ENCODE measurements at regions not wholly inside any gene's neighbourhood (a gene's known extent, or its start where the extent isn't known, plus 50 kb on each side); places are given as distances from the start of the nearest gene placed in this dataset.

- H3K27me3 ChIP-seq (ENCODE audit: insufficient read depth): no peaks in the 10 kb centered on the region
- Mint-ChIP-seq H3K27ac (no peak overlapping the region), H3K4me3 (no peak overlapping the region), H3K4me1 (no peaks in the 10 kb centered on the region), H3K27me3 (ENCODE audit: insufficient read depth, low read depth, poor library complexity) (no peaks in the 10 kb centered on the region), H3K36me3 (ENCODE audit: low read depth) (no peaks in the 10 kb centered on the region; the same call in 2 of the 3 replicates), H3K9me3 (peaks cover 3% of the 10 kb centered on the region; the same call in 1 of the 3 replicates)
- no peaks in the 10 kb centered on the region for H3K36me3 ChIP-seq (ENCODE audit: insufficient read depth)
- no peaks in the 10 kb centered on the region for H3F3A ChIP-seq (replicated peaks; ENCODE audit: low read depth)
- no peak overlapping the region for H3K4me2 ChIP-seq
- no peaks in the 10 kb centered on the region for H4K20me1 ChIP-seq (replicated peaks; ENCODE audit: insufficient read depth)
- 0 out of 2 replicates have a peak overlapping the region, but pooled peaks have one; percentile 25 for H2AFZ ChIP-seq
- H3K79me2 ChIP-seq (replicated peaks; ENCODE audit: insufficient read depth): no peaks in the 10 kb centered on the region
- TF ChIP-seq NANOG (IDR thresholded peaks at IDR 0.05; ENCODE audit: borderline replicate concordance) (no peak), REST (IDR thresholded peaks at IDR 0.05; ENCODE audit: unreplicated experiment) (no peak), ETS1 (IDR thresholded peaks at IDR 0.05) (no peak), EZH2 (IDR thresholded peaks at IDR 0.05; ENCODE audit: low read depth, unreplicated experiment) (no peak), EZH2phosphoT487 (IDR thresholded peaks at IDR 0.05; ENCODE audit: unreplicated experiment) (no peak), ZNF462 (CRISPR knock-in tag; IDR thresholded peaks at IDR 0.05) (no peak), STAT1 (IDR thresholded peaks at IDR 0.05; ENCODE audit: unreplicated experiment) (no peak), ZNF114 (CRISPR knock-in tag; IDR thresholded peaks at IDR 0.05) (no peak)
- H3K4me1 ChIP-seq (ENCODE audit: insufficient read depth): no peaks in the 10 kb centered on the region
- no peak overlapping the region for H3K4me3 ChIP-seq
- no peak overlapping the region for H3K27ac ChIP-seq (ENCODE audit: low read depth)
- DNase-seq (ENCODE audit: low spot score): no peak
- H3K9me2 ChIP-seq (ENCODE audit: insufficient read depth): no peaks in the 10 kb centered on the region
- no peak for ATAC-seq
These were observed 254.4 kb upstream of the CXXC4 start for GRCh38 chr4:104749062-104749461.
